ENCODE measurements at regions not wholly inside any gene's neighbourhood (a gene's known extent, or its start where the extent isn't known, plus 50 kb on each side); places are given as distances from the start of the nearest gene placed in this dataset.

DNA sequence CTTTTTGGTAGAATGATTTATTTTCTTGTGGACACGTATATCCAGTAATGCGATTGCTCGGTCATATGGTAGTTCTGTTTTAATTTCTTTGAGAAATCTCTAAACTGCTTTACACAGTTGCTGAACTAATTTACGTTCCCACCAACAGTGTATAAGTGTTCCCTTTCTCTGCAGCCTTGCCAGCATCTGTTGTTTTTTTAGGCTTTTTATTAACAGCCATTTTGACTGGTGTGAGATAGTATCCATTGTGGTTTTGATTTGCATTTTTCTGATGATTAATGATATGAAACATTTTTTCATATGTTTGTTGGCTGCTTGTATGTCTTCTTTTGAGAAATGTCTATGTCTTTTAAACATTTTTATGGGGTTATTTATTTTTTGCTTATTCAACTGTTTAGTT is 196.7 kb downstream of the MOXD1 start:
- Histone ChIP-seq H3K4me1 (ENCODE audit: control insufficient read depth, insufficient read depth, low read length) (peaks cover 5% of the 10 kb centered on the region; the same call in 1 of the 2 replicates), H3K4ac (ENCODE audit: low read depth, low read length) (no peak overlapping the region), H3K27me3 (ENCODE audit: control insufficient read depth, insufficient read depth, low read length) (no peaks in the 10 kb centered on the region), H2BK20ac (ENCODE audit: low read depth, low read length) (no peak overlapping the region), H3K23ac (ENCODE audit: low read depth, low read length) (no peak overlapping the region), H4K20me1 (ENCODE audit: insufficient read depth, low read length) (no peaks in the 10 kb centered on the region), H3K14ac (replicated peaks; ENCODE audit: low read depth, low read length) (no peak overlapping the region), H3K4me2 (ENCODE audit: low read depth, low read length) (no peak overlapping the region), H2AK5ac (ENCODE audit: low read depth, low read length) (no peak overlapping the region), H3K4me3 (ENCODE audit: insufficient read depth, low read depth, low read length) (no peak overlapping the region), H3K27ac (ENCODE audit: insufficient read depth, low read length) (no peak overlapping the region), H3K9ac (ENCODE audit: low read depth, low read length) (no peak overlapping the region), H3K18ac (ENCODE audit: low read depth, low read length) (no peak overlapping the region), H3K9me3 (ENCODE audit: control insufficient read depth, insufficient read depth, low read length) (no peaks in the 10 kb centered on the region), H3K9me1 (ENCODE audit: insufficient read depth, low read length) (peaks cover 4% of the 10 kb centered on the region; the same call in 1 of the 2 replicates), H2BK120ac (ENCODE audit: low read depth, low read length) (no peak overlapping the region), H3K36me3 (ENCODE audit: control insufficient read depth, insufficient read depth, low read length) (no peaks in the 10 kb centered on the region), H2AK9ac (replicated peaks; ENCODE audit: low read depth, low read length, poor library complexity) (no peak overlapping the region), H3K79me1 (ENCODE audit: low read depth in 1 of 2, low read length in 2 of 2) (no peaks in the 10 kb centered on the region), H4K5ac (ENCODE audit: low read depth, low read length) (no peak overlapping the region), H4K91ac (ENCODE audit: insufficient read depth, low read depth, low read length) (no peak overlapping the region), H4K8ac (ENCODE audit: low read depth in 2 of 2, low read length in 2 of 2) (no peak overlapping the region), H2BK15ac (ENCODE audit: low read depth, low read length) (no peak overlapping the region), H2AFZ (replicated peaks; ENCODE audit: low read length, poor library complexity) (no peak overlapping the region), H3K56ac (ENCODE audit: extremely low read depth, insufficient read depth, low read length) (no peak overlapping the region), H2BK5ac (ENCODE audit: low read depth, low read length, poor library complexity, severe bottlenecking) (no peak overlapping the region)
- ChIA-PET CTCF (no interaction called here), POLR2A (ENCODE audit: unreplicated experiment) (no interaction called here)
- in situ Hi-C loops (cut with MboI; ENCODE audit: low sequenced_read_pairs) (no loop called here), intact Hi-C loops (cut with micrococcal nuclease) (no loop called here), dilution Hi-C loops (cut with HindIII; ENCODE audit: low sequenced_read_pairs, unreplicated experiment) (no loop called here)
- no peak for DNase-seq
- no CpG with 5 or more reads among the region's 4 CpGs for WGBS, 2 experiments (ENCODE audit: extremely low coverage in 2 of 2, insufficient read length in 1 of 2)
- no peak for TF ChIP-seq RCOR1 (IDR thresholded peaks at IDR 0.05; ENCODE audit: insufficient replicate concordance, low read length)
- TF ChIP-seq POLR2A (IDR thresholded peaks at IDR 0.05; ENCODE audit: low read depth, low read length): no peak
- TF ChIP-seq CEBPB (IDR thresholded peaks at IDR 0.05; ENCODE audit: low read depth, low read length): no peak
- TF ChIP-seq MAZ (IDR thresholded peaks at IDR 0.05; ENCODE audit: borderline replicate concordance, low read depth, low read length): no peak
- TF ChIP-seq SMC3 (IDR thresholded peaks at IDR 0.05; ENCODE audit: low read depth, low read length): no peak
- TF ChIP-seq NFE2L2 (IDR thresholded peaks at IDR 0.05; ENCODE audit: low read depth, low read length): no peak
- no peak for TF ChIP-seq RAD21 (IDR thresholded peaks at IDR 0.05; ENCODE audit: low read length)
- ATAC-seq (ENCODE audit: low read depth): no peak
- BruUV-seq (replicated peaks): no TSS peak

All from IMR-90 (cell line).